GM23338 (cell line): ENCODE measurements at regions not wholly inside any gene's neighbourhood (a gene's known extent, or its start where the extent isn't known, plus 50 kb on each side); places are given as distances from the start of the nearest gene placed in this dataset.
A peak's percentile ranks its signal among the peaks of the same experiment; 100 is the strongest.

ENCODE experiments used
- ATAC-seq: fragments of 200-7000 bp; cut with Tn5 transposase; 3 replicates; pipeline ENCODE4 v1.9.1; 2020
- DNase-seq: peaks from one replicate; pipeline ENCODE4 v3.0.0-alpha.2; 2015; ENCODE audit warnings: low spot score
- H2AFZ ChIP-seq: fragments of 200-600 bp; sonication (generic); 2 replicates; pipeline ENCODE4 v1.8.0; 2016; ENCODE audit warnings: antibody characterized with exemption, mild to moderate bottlenecking, moderate library complexity
- H3F3A ChIP-seq: fragments of 200-600 bp; sonication (generic); replicated peaks from 2 replicates; pipeline ENCODE4 v1.8.0; 2017; ENCODE audit warnings: antibody characterized with exemption, mixed run types, low read depth
- H3K27ac ChIP-seq: fragments of 200-600 bp; sonication (generic); 2 replicates; pipeline ENCODE4 v1.6.1; 2016; ENCODE audit warnings: low read depth
- H3K27me3 ChIP-seq: fragments of 200-600 bp; sonication (generic); 2 replicates; pipeline ENCODE4 v1.8.0; 2016; ENCODE audit warnings: mild to moderate bottlenecking, mixed run types, moderate library complexity; ENCODE audit not compliant: insufficient read depth
- H3K36me3 ChIP-seq: fragments of 200-600 bp; sonication (generic); 2 replicates; pipeline ENCODE4 v1.8.0; 2016; ENCODE audit warnings: mild to moderate bottlenecking; ENCODE audit not compliant: insufficient read depth
- H3K4me1 ChIP-seq: fragments of 200-600 bp; sonication (generic); 2 replicates; pipeline ENCODE4 v1.8.0; 2016; ENCODE audit warnings: mild to moderate bottlenecking, moderate library complexity; ENCODE audit not compliant: insufficient read depth
- H3K4me2 ChIP-seq: fragments of 200-600 bp; sonication (generic); 2 replicates; pipeline ENCODE4 v1.7.1; 2017; ENCODE audit warnings: mixed run types
- H3K4me3 ChIP-seq: fragments of 200-600 bp; sonication (generic); 2 replicates; pipeline ENCODE4 v1.6.1; 2016; ENCODE audit warnings: mixed run types
- H3K79me2 ChIP-seq: fragments of 200-600 bp; sonication (generic); replicated peaks from 2 replicates; pipeline ENCODE4 v1.8.0; 2017; ENCODE audit warnings: mild to moderate bottlenecking; ENCODE audit not compliant: insufficient read depth
- H3K9me2 ChIP-seq: fragments of 200-600 bp; sonication (generic); 2 replicates; pipeline ENCODE4 v1.8.0; 2017; ENCODE audit not compliant: insufficient read depth
- H4K20me1 ChIP-seq: fragments of 200-600 bp; sonication (generic); replicated peaks from 2 replicates; pipeline ENCODE4 v1.8.0; 2017; ENCODE audit warnings: mild to moderate bottlenecking; ENCODE audit not compliant: insufficient read depth
- H3K27ac Mint-ChIP-seq: 2 replicates; pipeline ENCODE4 v1.8.0; 2020; ENCODE audit warnings: inconsistent platforms, mild to moderate bottlenecking, moderate library complexity, mixed read lengths
- H3K27me3 Mint-ChIP-seq: 3 replicates; pipeline ENCODE4 v1.8.0; 2022; ENCODE audit warnings: low read depth, mild to moderate bottlenecking, moderate library complexity, mixed read lengths, inconsistent platforms; ENCODE audit not compliant: insufficient read depth, poor library complexity
- H3K36me3 Mint-ChIP-seq: 3 replicates; pipeline ENCODE4 v1.8.0; 2021; ENCODE audit warnings: low read depth, mild to moderate bottlenecking, inconsistent platforms, moderate library complexity, mixed read lengths
- H3K4me1 Mint-ChIP-seq: 3 replicates; pipeline ENCODE4 v1.8.0; 2020; ENCODE audit warnings: mild to moderate bottlenecking, inconsistent platforms, mixed read lengths
- H3K4me3 Mint-ChIP-seq: 3 replicates; pipeline ENCODE4 v1.8.0; 2021; ENCODE audit warnings: moderate library complexity, mild to moderate bottlenecking, inconsistent platforms, mixed read lengths
- H3K9me3 Mint-ChIP-seq: 3 replicates; pipeline ENCODE4 v1.8.0; 2020; ENCODE audit warnings: moderate library complexity, mild to moderate bottlenecking, inconsistent platforms, mixed read lengths
- CREB1 ChIP-seq: fragments of 250-450 bp; sonication (Bioruptor Pico); IDR thresholded peaks from 2 replicates; pipeline ENCODE4 v1.5.0; 2020; ENCODE audit warnings: low read depth, mild to moderate bottlenecking, moderate library complexity
- EZH2 ChIP-seq: fragments of 200-600 bp; sonication (generic); IDR thresholded peaks from one replicate; pipeline ENCODE4 v1.8.0; 2017; ENCODE audit warnings: antibody characterized with exemption, mild to moderate bottlenecking, low read depth; ENCODE audit not compliant: unreplicated experiment
- JUNB ChIP-seq: IDR thresholded peaks from one replicate; pipeline ENCODE4 v1.6.1; 2016; ENCODE audit warnings: antibody characterized with exemption; ENCODE audit not compliant: unreplicated experiment
- NANOG ChIP-seq: IDR thresholded peaks from 2 replicates; pipeline ENCODE4 v1.6.1; 2016; ENCODE audit warnings: antibody characterized with exemption, borderline replicate concordance
- POLR2AphosphoS5 ChIP-seq: IDR thresholded peaks from 2 replicates; pipeline ENCODE4 v1.6.1; 2016; ENCODE audit warnings: antibody characterized with exemption, low read depth
- STAT1 ChIP-seq: IDR thresholded peaks from one replicate; pipeline ENCODE4 v1.6.1; 2016; ENCODE audit warnings: antibody characterized with exemption; ENCODE audit not compliant: unreplicated experiment
- ZNF114 ChIP-seq: fragments of 250-450 bp; sonication (Bioruptor Pico); IDR thresholded peaks from 2 replicates; pipeline ENCODE4 v1.5.0; 2020; ENCODE audit warnings: mild to moderate bottlenecking, moderate library complexity
- ZNF331 ChIP-seq: fragments of 250-450 bp; sonication (Bioruptor Pico); IDR thresholded peaks from 2 replicates; pipeline ENCODE4 v1.5.0; 2020; ENCODE audit warnings: low read depth, mild to moderate bottlenecking, moderate library complexity
- TF ChIP-seq, protein P1 (sequence below), 2 experiments: fragments of 200-600 bp in 1 of 2; sonication (generic) in 1 of 2; conservative IDR thresholded peaks; 2 replicates each; pipeline versions ENCODE4 v1.5.1 to v1.6.1; 2016 to 2017; ENCODE audit warnings: antibody characterized with exemption in 2 of 2, low read depth in 2 of 2, mild to moderate bottlenecking in 2 of 2, moderate library complexity in 1 of 2
- TF ChIP-seq, protein P2 (sequence below): fragments of 250-450 bp; sonication (Bioruptor Pico); IDR thresholded peaks from 2 replicates; pipeline ENCODE4 v1.5.0; 2020; ENCODE audit warnings: mild to moderate bottlenecking, moderate library complexity
- TF ChIP-seq, protein P3 (sequence below): IDR thresholded peaks from 2 replicates; pipeline ENCODE4 v1.6.1; 2016; ENCODE audit warnings: antibody characterized with exemption

DNA sequence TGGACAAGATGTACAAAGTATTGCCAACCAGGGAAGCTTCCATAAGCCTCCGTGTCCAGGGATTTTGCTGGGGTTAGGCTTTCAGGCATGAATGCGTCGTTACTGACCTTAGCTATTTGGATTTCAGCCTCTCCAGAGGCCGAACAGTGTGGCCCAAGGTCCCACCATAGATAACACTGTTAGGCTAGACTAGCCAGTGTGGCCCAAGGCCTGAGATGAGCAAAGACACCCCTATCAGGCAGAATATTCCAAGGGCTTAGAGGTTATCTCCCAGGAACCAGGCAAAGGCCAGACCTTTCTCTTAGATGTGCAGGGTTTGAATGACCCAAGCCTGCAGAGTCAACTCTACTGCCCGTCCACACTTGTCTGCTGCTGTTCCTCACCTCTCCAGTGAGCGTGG, 131.7 kb upstream of the NDUFV2 start:
- H3K4me1 ChIP-seq, result peaks cover 14% of the 10 kb centered on the region; the same call in 1 of the 2 replicates
- H3K27ac ChIP-seq, result no peak overlapping the region; the same call in 1 of the 2 replicates
- no peaks in the 10 kb centered on the region for H3K27me3 ChIP-seq
- H4K20me1 ChIP-seq, result no peaks in the 10 kb centered on the region
- no peak overlapping the region for H3K27ac Mint-ChIP-seq
- no peak overlapping the region for H3K4me3 Mint-ChIP-seq
- TF ChIP-seq STAT1 (no peak), EZH2 (no peak), POLR2AphosphoS5 (no peak), CREB1 (CRISPR knock-in tag) (no peak), JUNB (no peak), NANOG (no peak), ZNF331 (CRISPR knock-in tag) (no peak), ZNF114 (CRISPR knock-in tag) (no peak)
- TF ChIP-seq, protein P1, sequence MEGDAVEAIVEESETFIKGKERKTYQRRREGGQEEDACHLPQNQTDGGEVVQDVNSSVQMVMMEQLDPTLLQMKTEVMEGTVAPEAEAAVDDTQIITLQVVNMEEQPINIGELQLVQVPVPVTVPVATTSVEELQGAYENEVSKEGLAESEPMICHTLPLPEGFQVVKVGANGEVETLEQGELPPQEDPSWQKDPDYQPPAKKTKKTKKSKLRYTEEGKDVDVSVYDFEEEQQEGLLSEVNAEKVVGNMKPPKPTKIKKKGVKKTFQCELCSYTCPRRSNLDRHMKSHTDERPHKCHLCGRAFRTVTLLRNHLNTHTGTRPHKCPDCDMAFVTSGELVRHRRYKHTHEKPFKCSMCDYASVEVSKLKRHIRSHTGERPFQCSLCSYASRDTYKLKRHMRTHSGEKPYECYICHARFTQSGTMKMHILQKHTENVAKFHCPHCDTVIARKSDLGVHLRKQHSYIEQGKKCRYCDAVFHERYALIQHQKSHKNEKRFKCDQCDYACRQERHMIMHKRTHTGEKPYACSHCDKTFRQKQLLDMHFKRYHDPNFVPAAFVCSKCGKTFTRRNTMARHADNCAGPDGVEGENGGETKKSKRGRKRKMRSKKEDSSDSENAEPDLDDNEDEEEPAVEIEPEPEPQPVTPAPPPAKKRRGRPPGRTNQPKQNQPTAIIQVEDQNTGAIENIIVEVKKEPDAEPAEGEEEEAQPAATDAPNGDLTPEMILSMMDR (conservative IDR thresholded peaks at IDR 0.05; ENCODE audit: low read depth in 2 of 2), result no peak
- TF ChIP-seq, protein P2, sequence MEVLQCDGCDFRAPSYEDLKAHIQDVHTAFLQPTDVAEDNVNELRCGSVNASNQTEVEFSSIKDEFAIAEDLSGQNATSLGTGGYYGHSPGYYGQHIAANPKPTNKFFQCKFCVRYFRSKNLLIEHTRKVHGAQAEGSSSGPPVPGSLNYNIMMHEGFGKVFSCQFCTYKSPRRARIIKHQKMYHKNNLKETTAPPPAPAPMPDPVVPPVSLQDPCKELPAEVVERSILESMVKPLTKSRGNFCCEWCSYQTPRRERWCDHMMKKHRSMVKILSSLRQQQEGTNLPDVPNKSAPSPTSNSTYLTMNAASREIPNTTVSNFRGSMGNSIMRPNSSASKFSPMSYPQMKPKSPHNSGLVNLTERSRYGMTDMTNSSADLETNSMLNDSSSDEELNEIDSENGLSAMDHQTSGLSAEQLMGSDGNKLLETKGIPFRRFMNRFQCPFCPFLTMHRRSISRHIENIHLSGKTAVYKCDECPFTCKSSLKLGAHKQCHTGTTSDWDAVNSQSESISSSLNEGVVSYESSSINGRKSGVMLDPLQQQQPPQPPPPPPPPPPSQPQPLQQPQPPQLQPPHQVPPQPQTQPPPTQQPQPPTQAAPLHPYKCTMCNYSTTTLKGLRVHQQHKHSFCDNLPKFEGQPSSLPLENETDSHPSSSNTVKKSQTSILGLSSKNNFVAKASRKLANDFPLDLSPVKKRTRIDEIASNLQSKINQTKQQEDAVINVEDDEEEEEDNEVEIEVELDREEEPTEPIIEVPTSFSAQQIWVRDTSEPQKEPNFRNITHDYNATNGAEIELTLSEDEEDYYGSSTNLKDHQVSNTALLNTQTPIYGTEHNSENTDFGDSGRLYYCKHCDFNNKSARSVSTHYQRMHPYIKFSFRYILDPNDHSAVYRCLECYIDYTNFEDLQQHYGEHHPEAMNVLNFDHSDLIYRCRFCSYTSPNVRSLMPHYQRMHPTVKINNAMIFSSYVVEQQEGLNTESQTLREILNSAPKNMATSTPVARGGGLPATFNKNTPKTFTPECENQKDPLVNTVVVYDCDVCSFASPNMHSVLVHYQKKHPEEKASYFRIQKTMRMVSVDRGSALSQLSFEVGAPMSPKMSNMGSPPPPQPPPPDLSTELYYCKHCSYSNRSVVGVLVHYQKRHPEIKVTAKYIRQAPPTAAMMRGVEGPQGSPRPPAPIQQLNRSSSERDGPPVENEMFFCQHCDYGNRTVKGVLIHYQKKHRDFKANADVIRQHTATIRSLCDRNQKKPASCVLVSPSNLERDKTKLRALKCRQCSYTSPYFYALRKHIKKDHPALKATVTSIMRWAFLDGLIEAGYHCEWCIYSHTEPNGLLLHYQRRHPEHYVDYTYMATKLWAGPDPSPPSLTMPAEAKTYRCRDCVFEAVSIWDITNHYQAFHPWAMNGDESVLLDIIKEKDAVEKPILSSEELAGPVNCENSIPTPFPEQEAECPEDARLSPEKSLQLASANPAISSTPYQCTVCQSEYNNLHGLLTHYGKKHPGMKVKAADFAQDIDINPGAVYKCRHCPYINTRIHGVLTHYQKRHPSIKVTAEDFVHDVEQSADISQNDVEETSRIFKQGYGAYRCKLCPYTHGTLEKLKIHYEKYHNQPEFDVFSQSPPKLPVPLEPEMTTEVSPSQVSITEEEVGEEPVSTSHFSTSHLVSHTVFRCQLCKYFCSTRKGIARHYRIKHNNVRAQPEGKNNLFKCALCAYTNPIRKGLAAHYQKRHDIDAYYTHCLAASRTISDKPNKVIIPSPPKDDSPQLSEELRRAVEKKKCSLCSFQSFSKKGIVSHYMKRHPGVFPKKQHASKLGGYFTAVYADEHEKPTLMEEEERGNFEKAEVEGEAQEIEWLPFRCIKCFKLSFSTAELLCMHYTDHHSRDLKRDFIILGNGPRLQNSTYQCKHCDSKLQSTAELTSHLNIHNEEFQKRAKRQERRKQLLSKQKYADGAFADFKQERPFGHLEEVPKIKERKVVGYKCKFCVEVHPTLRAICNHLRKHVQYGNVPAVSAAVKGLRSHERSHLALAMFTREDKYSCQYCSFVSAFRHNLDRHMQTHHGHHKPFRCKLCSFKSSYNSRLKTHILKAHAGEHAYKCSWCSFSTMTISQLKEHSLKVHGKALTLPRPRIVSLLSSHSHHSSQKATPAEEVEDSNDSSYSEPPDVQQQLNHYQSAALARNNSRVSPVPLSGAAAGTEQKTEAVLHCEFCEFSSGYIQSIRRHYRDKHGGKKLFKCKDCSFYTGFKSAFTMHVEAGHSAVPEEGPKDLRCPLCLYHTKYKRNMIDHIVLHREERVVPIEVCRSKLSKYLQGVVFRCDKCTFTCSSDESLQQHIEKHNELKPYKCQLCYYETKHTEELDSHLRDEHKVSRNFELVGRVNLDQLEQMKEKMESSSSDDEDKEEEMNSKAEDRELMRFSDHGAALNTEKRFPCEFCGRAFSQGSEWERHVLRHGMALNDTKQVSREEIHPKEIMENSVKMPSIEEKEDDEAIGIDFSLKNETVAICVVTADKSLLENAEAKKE (CRISPR knock-in tag), result no peak
- TF ChIP-seq, protein P3, sequence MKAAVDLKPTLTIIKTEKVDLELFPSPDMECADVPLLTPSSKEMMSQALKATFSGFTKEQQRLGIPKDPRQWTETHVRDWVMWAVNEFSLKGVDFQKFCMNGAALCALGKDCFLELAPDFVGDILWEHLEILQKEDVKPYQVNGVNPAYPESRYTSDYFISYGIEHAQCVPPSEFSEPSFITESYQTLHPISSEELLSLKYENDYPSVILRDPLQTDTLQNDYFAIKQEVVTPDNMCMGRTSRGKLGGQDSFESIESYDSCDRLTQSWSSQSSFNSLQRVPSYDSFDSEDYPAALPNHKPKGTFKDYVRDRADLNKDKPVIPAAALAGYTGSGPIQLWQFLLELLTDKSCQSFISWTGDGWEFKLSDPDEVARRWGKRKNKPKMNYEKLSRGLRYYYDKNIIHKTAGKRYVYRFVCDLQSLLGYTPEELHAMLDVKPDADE, result no peak
- H3K27me3 Mint-ChIP-seq, result peaks cover 3% of the 10 kb centered on the region
- peak overlapping the region; percentile 98 for H2AFZ ChIP-seq
- ATAC-seq (no peak), DNase-seq (no peak)
- H3K4me1 Mint-ChIP-seq, result peaks cover 4% of the 10 kb centered on the region
- no peak overlapping the region for H3K4me2 ChIP-seq
- no peak overlapping the region for H3K4me3 ChIP-seq
- no peaks in the 10 kb centered on the region for H3K36me3 Mint-ChIP-seq
- no peaks in the 10 kb centered on the region for H3F3A ChIP-seq
- peaks cover 10% of the 10 kb centered on the region for H3K9me3 Mint-ChIP-seq
- H3K9me2 ChIP-seq, result no peaks in the 10 kb centered on the region
- no peaks in the 10 kb centered on the region for H3K79me2 ChIP-seq
- H3K36me3 ChIP-seq, result no peaks in the 10 kb centered on the region
